SK-N-SH (cell line): ENCODE measurements at regions not wholly inside any gene's neighbourhood (a gene's known extent, or its start where the extent isn't known, plus 50 kb on each side); places are given as distances from the start of the nearest gene placed in this dataset.

Experiments used
- CTCF ChIA-PET: fragments of 300-600, 350-600 bp; formaldehyde crosslinking; extraction: SDS; loops from one replicate; lab custom pipeline; 2021; lab: Yijun Ruan, JAX
- POLR2A ChIA-PET: fragments of 350-600 bp; sonication (Branson Sonifier 250); formaldehyde crosslinking; extraction: SDS; loops from one replicate; lab custom pipeline; 2020; ENCODE audit warnings: antibody characterized with exemption, inconsistent platforms; lab: Yijun Ruan, JAX
- DNase-seq: peaks from one replicate; pipeline ENCODE4 v3.0.0; 2012
- H2AFZ ChIP-seq: fragments of 200-600 bp; sonication (generic); 2 replicates; pipeline ENCODE4 v1.8.1; 2016; ENCODE audit warnings: antibody characterized with exemption, mild to moderate bottlenecking, low read depth
- H3F3A ChIP-seq: fragments of 200-600 bp; sonication (generic); replicated peaks from 2 replicates; pipeline ENCODE3; 2016; ENCODE audit warnings: antibody characterized with exemption, mild to moderate bottlenecking; ENCODE audit not compliant: insufficient read depth
- H3K27ac ChIP-seq, 2 experiments: fragments of 200-500 bp in 1 of 2; fragments of 200-600 bp in 1 of 2; sonication (Bioruptor generic) in 1 of 2; sonication (generic), shearing (Covaris generic) in 1 of 2; 2 replicates each; pipeline versions ENCODE4 v1.5.1 to v1.6.1; 2014 to 2016; ENCODE audit warnings: low read depth in 2 of 2, inconsistent platforms in 1 of 2, low read length in 1 of 2, mild to moderate bottlenecking in 1 of 2, mixed read lengths in 1 of 2
- H3K27me3 ChIP-seq: fragments of 200-600 bp; sonication (generic), shearing (Covaris generic); 2 replicates; pipeline ENCODE4 v1.6.1; 2016; ENCODE audit warnings: mixed run types; ENCODE audit not compliant: insufficient read depth
- H3K36me3 ChIP-seq, 2 experiments: fragments of 200-500 bp in 1 of 2; fragments of 200-600 bp in 1 of 2; sonication (Bioruptor generic) in 1 of 2; sonication (generic) in 1 of 2; replicated peaks in 1 of 2; 2 replicates each; pipeline versions ENCODE3 to v1.5.1; 2014 to 2016; ENCODE audit warnings: low read length in 1 of 2, mild to moderate bottlenecking in 1 of 2; ENCODE audit not compliant: insufficient read depth in 2 of 2, control insufficient read depth in 1 of 2
- H3K4me1 ChIP-seq, 2 experiments: fragments of 200-500 bp in 1 of 2; fragments of 200-600 bp in 1 of 2; sonication (Bioruptor generic) in 1 of 2; sonication (generic), shearing (Covaris generic) in 1 of 2; 2 replicates each; pipeline versions ENCODE4 v1.5.1 to v1.6.1; 2014 to 2016; ENCODE audit warnings: low read depth in 1 of 2, low read length in 1 of 2, mixed run types in 1 of 2; ENCODE audit not compliant: insufficient read depth in 2 of 2, control insufficient read depth in 1 of 2
- H3K4me2 ChIP-seq: fragments of 200-600 bp; sonication (generic), shearing (Covaris generic); 2 replicates; pipeline ENCODE4 v1.6.1; 2017; ENCODE audit warnings: mixed run types
- H3K4me3 ChIP-seq, 2 experiments: fragments of 200-500 bp in 1 of 2; fragments of 200-600 bp in 1 of 2; sonication (Bioruptor generic) in 1 of 2; sonication (generic), shearing (Covaris generic) in 1 of 2; 2 replicates each; pipeline versions ENCODE4 v1.5.1 to v1.8.1; 2014 to 2016; ENCODE audit warnings: low read depth in 2 of 2, inconsistent platforms in 1 of 2, low read length in 1 of 2, mild to moderate bottlenecking in 1 of 2, mixed read lengths in 1 of 2, moderate library complexity in 1 of 2
- H3K79me2 ChIP-seq: fragments of 200-600 bp; sonication (generic); 2 replicates; pipeline ENCODE4 v1.8.1; 2017; ENCODE audit warnings: mild to moderate bottlenecking; ENCODE audit not compliant: insufficient read depth
- H3K9ac ChIP-seq: fragments of 200-600 bp; sonication (generic); 2 replicates; pipeline ENCODE4 v1.6.1; 2017; ENCODE audit warnings: mixed run types
- H3K9me2 ChIP-seq: fragments of 200-600 bp; sonication (generic); 2 replicates; pipeline ENCODE4 v1.6.1; 2017; ENCODE audit warnings: mixed run types
- H3K9me3 ChIP-seq: fragments of 200-600 bp; sonication (generic); 2 replicates; pipeline ENCODE4 v1.6.1; 2017; ENCODE audit warnings: mixed run types, mild to moderate bottlenecking, moderate library complexity
- H4K20me1 ChIP-seq: fragments of 200-600 bp; sonication (generic); 2 replicates; pipeline ENCODE4 v1.6.1; 2017; ENCODE audit warnings: mild to moderate bottlenecking, mixed run types; ENCODE audit not compliant: insufficient read depth
- EP300 ChIP-seq, 2 experiments: IDR thresholded peaks; 2 replicates each; pipeline versions ENCODE4 v1.4.0 to v1.6.1; 2012; ENCODE audit warnings: borderline replicate concordance in 1 of 2, low read depth in 1 of 2, low read length in 1 of 2
- FOSL2 ChIP-seq: IDR thresholded peaks from 2 replicates; pipeline ENCODE4 v1.4.0; 2012; ENCODE audit warnings: low read depth, mild to moderate bottlenecking, moderate library complexity, borderline replicate concordance
- GABPA ChIP-seq: IDR thresholded peaks from 2 replicates; pipeline ENCODE4 v1.4.0; 2012; ENCODE audit warnings: low read depth, mild to moderate bottlenecking
- MEF2A ChIP-seq: IDR thresholded peaks from 2 replicates; pipeline ENCODE4 v1.4.0; 2012; ENCODE audit warnings: low read depth, borderline replicate concordance
- MXI1 ChIP-seq: IDR thresholded peaks from 2 replicates; pipeline ENCODE4 v1.6.1; 2012; ENCODE audit warnings: mild to moderate bottlenecking, low read depth, low read length, improper control_type of control experiment
- NRF1 ChIP-seq: IDR thresholded peaks from 2 replicates; pipeline ENCODE4 v1.6.1; 2012; ENCODE audit warnings: low read depth, mild to moderate bottlenecking, low read length
- PBX3 ChIP-seq: IDR thresholded peaks from 2 replicates; pipeline ENCODE4; 2012
- RCOR1 ChIP-seq: fragments of 150-350 bp; IDR thresholded peaks from 2 replicates; pipeline ENCODE4 v1.6.1; 2017; ENCODE audit warnings: antibody characterized with exemption, low read length
- REST ChIP-seq: IDR thresholded peaks from 2 replicates; pipeline ENCODE4 v1.6.1; 2012; ENCODE audit warnings: mild to moderate bottlenecking, low read depth, low read length, moderate library complexity
- RXRA ChIP-seq: IDR thresholded peaks from 2 replicates; pipeline ENCODE4 v1.4.0; 2012; ENCODE audit warnings: low read depth, mild to moderate bottlenecking, borderline replicate concordance
- SMC3 ChIP-seq: IDR thresholded peaks from 2 replicates; pipeline ENCODE4 v1.6.1; 2012; ENCODE audit warnings: low read depth, low read length, improper control_type of control experiment
- TAF1 ChIP-seq: IDR thresholded peaks from 2 replicates; pipeline ENCODE4 v1.6.1; 2012; ENCODE audit warnings: low read depth, mild to moderate bottlenecking, low read length, moderate library complexity, borderline replicate concordance
- TCF12 ChIP-seq: IDR thresholded peaks from 2 replicates; pipeline ENCODE4 v1.4.0; 2012
- TEAD4 ChIP-seq: IDR thresholded peaks from 2 replicates; pipeline ENCODE4 v1.4.0; 2012; ENCODE audit warnings: mild to moderate bottlenecking, borderline replicate concordance; ENCODE audit not compliant: insufficient read depth
- YY1 ChIP-seq: IDR thresholded peaks from 2 replicates; pipeline ENCODE4 v1.4.0; 2012; ENCODE audit warnings: low read depth, mild to moderate bottlenecking
- ZBTB33 ChIP-seq: IDR thresholded peaks from 2 replicates; pipeline ENCODE4 v1.4.0; 2012; ENCODE audit warnings: low read depth, borderline replicate concordance
- WGBS: methylation state at CpG from one replicate; pipeline ENCODE4 v1.1.6; 2017; ENCODE audit warnings: low lambda C conversion rate; 5-methylcytosine and 5-hydroxymethylcytosine counted together
- TF ChIP-seq, protein P1 (sequence below): IDR thresholded peaks from 2 replicates; pipeline ENCODE4 v1.4.0; 2012; ENCODE audit warnings: low read depth, borderline replicate concordance

DNA sequence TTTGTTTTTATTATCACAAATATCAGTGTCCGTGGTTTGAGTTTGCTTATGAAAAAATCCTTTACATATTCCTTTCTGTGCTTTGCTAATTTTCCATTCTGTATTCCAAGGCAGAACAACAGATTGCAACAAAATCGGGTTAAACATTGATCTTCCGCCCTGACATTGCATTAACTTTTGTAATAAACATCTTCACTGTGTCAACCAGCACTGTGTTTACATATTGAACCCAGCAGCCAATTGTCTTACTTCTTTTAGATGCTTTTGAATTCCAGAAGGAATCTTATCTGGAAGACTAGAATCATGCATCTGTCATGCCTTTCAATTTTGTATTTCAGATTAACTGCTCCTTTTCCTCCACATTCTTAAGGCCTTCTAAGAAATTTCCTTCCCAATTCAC lies 147.8 kb upstream of the CXXC4 start:
- CTCF ChIA-PET, result no interaction called here
- under 1% methylated on average over 3 of the region's 3 CpGs for WGBS
- Histone ChIP-seq H3K9me2 (0 out of 2 replicates have a peak, but pooled peaks cover 3% of the 10 kb centered on the region), H2AFZ (no peak overlapping the region), H3K4me1 (no peaks in the 10 kb centered on the region), H3K9me3 (no peaks in the 10 kb centered on the region), H4K20me1 (no peaks in the 10 kb centered on the region), H3K4me3 (no peak overlapping the region), H3K36me3 (no peaks in the 10 kb centered on the region), H3K27me3 (no peaks in the 10 kb centered on the region), H3K79me2 (no peaks in the 10 kb centered on the region), H3K9ac (no peak overlapping the region), H3F3A (no peaks in the 10 kb centered on the region), H3K4me2 (no peak overlapping the region), H3K27ac (no peak overlapping the region)
- TF ChIP-seq TAF1, result no peak
- TF ChIP-seq FOSL2, result no peak
- no peak for TF ChIP-seq EP300 (IDR thresholded peaks at IDR 0.05; ENCODE audit: borderline replicate concordance in 1 of 2, low read depth in 1 of 2, low read length in 1 of 2)
- no peak for TF ChIP-seq SMC3
- no peak for TF ChIP-seq YY1
- TF ChIP-seq MEF2A, result no peak
- no peak for TF ChIP-seq REST
- TF ChIP-seq RCOR1, result no peak
- no peak for TF ChIP-seq PBX3
- no peak for TF ChIP-seq GABPA
- no peak for TF ChIP-seq ZBTB33
- no peak for TF ChIP-seq TCF12
- TF ChIP-seq TEAD4, result no peak
- TF ChIP-seq, protein P1, sequence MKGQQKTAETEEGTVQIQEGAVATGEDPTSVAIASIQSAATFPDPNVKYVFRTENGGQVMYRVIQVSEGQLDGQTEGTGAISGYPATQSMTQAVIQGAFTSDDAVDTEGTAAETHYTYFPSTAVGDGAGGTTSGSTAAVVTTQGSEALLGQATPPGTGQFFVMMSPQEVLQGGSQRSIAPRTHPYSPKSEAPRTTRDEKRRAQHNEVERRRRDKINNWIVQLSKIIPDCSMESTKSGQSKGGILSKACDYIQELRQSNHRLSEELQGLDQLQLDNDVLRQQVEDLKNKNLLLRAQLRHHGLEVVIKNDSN, result no peak
- no peak for TF ChIP-seq RXRA
- TF ChIP-seq NRF1, result no peak
- no peak for TF ChIP-seq MXI1
- DNase-seq, result no peak
- POLR2A ChIA-PET, result no interaction called here
